ENCODE measurements at regions not wholly inside any gene's neighbourhood (a gene's known extent, or its start where the extent isn't known, plus 50 kb on each side); places are given as distances from the start of the nearest gene placed in this dataset.
"Not testable (repeated sequence)": the region's sequence is repeated elsewhere in the genome, so short reads cannot be mapped to it uniquely, and the experiment has no call there.

DNA sequence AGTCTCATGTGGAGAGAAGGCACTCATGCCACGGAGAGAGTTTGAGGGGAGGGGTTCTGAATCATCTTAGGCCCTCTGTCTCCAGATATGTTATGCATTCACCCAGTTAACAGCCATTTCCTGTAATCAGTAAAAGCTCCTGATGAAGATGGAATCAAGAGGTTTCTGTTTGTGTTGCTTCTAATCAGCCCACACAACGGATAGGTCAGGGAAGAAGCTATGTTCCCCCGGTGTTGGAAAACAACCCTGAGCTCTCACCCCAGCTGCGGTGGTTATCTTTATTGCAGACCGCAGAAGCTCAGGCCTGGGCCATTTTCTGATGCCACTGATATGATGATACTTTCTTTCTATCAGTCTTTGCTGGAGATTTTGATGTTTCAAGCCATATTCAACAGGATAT, 338.5 kb upstream of the ONECUT1 start:
- no peaks in the 10 kb centered on the region for H3K36me3 ChIP-seq (ENCODE audit: control insufficient read depth, insufficient read depth, low read length)
- DNase-seq (ENCODE audit: extremely low read depth, insufficient read length) = no peak
- TF ChIP-seq, protein P1, sequence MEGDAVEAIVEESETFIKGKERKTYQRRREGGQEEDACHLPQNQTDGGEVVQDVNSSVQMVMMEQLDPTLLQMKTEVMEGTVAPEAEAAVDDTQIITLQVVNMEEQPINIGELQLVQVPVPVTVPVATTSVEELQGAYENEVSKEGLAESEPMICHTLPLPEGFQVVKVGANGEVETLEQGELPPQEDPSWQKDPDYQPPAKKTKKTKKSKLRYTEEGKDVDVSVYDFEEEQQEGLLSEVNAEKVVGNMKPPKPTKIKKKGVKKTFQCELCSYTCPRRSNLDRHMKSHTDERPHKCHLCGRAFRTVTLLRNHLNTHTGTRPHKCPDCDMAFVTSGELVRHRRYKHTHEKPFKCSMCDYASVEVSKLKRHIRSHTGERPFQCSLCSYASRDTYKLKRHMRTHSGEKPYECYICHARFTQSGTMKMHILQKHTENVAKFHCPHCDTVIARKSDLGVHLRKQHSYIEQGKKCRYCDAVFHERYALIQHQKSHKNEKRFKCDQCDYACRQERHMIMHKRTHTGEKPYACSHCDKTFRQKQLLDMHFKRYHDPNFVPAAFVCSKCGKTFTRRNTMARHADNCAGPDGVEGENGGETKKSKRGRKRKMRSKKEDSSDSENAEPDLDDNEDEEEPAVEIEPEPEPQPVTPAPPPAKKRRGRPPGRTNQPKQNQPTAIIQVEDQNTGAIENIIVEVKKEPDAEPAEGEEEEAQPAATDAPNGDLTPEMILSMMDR (IDR thresholded peaks at IDR 0.05; ENCODE audit: insufficient read depth, low read length, poor library complexity, severe bottlenecking) = no peak
- H3K4me3 ChIP-seq (replicated peaks; ENCODE audit: low read depth, low read length) = no peak overlapping the region
- no peaks in the 10 kb centered on the region for H3K27me3 ChIP-seq (replicated peaks; ENCODE audit: control insufficient read depth, insufficient read depth, low read length)

DNA sequence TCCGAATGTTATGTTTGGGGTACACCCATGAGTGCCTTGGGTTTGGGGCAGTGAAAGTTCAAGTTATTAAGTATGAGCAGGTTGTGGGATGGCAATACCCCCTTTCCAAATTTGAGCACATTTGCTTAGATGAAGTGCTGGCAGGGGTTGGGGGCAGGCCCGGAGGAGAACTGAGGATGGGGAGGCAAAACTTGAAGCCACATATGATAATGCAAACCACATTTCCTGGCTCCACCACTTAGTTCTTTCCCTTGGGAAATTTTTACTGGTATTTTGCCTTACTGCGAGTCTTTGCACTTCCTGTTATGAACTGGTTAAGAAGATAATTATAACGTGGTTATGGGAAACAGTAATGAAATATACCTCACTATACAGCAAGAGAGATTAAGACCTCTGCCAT, 336.0 kb upstream of the ONECUT1 start:
- TF ChIP-seq, protein P1 (IDR thresholded peaks at IDR 0.05; ENCODE audit: insufficient read depth, low read length, poor library complexity, severe bottlenecking) = no peak
- no peaks in the 10 kb centered on the region for H3K36me3 ChIP-seq (ENCODE audit: control insufficient read depth, insufficient read depth, low read length)
- no peak overlapping the region for H3K4me3 ChIP-seq (replicated peaks; ENCODE audit: low read depth, low read length)
- no peak for DNase-seq (ENCODE audit: extremely low read depth, insufficient read length)
- H3K27me3 ChIP-seq (replicated peaks; ENCODE audit: control insufficient read depth, insufficient read depth, low read length) = no peaks in the 10 kb centered on the region

DNA sequence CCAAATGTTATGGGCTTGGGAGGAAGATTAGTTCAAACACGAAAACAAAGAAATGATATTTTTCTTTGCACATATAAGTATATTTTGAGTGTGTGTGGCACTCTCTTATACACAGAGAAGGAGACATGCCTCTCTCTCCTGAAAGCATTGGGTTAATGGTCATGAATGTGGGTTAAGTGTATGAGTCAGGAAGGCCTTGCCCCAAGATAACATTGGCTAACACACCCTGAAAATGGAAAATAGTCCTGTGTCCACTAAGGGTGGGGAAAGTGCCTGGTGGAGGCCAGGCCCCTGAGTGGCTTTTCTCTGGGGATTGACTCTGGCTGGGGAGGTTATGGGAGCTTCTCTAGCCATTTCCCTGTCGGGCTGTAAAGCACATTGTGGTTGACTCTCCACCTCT, 332.7 kb upstream of the ONECUT1 start:
- H3K27me3 ChIP-seq (replicated peaks; ENCODE audit: control insufficient read depth, insufficient read depth, low read length) = no peaks in the 10 kb centered on the region
- TF ChIP-seq, protein P1 (IDR thresholded peaks at IDR 0.05; ENCODE audit: insufficient read depth, low read length, poor library complexity, severe bottlenecking) = no peak

DNA sequence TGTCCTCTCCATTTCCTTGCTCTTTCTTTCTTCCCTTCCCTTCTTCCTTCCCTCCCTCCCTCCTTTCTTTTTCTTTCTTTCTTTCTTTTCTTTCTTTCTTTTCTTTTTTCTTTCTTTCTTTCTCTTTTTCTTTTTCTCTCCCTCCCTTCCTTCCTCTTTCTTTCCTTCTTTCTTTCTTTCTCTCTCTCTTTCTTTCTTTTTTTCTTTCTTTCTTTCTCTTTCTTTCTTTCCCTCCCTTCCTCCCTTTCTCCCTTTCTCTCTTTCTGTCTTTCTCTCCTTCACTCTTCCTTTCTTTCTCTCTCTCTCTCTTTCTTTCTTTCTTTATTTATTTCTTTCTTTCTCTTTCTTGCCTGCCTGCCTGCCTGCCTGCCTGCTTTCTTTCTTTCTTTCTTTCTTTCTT, 326.8 kb upstream of the ONECUT1 start:
- not testable (repeated sequence) for H3K27me3 ChIP-seq (replicated peaks; ENCODE audit: control insufficient read depth, insufficient read depth, low read length); DNase-seq (ENCODE audit: extremely low read depth, insufficient read length); H3K36me3 ChIP-seq (ENCODE audit: control insufficient read depth, insufficient read depth, low read length); H3K4me3 ChIP-seq (replicated peaks; ENCODE audit: low read depth, low read length)

More for the DNA sequence above, 332.7 kb upstream of the ONECUT1 start:
- Histone ChIP-seq H3K4me3 (replicated peaks; ENCODE audit: low read depth, low read length) (no peak overlapping the region), H3K36me3 (ENCODE audit: control insufficient read depth, insufficient read depth, low read length) (no peaks in the 10 kb centered on the region)
- no peak for DNase-seq (ENCODE audit: extremely low read depth, insufficient read length)

DNA sequence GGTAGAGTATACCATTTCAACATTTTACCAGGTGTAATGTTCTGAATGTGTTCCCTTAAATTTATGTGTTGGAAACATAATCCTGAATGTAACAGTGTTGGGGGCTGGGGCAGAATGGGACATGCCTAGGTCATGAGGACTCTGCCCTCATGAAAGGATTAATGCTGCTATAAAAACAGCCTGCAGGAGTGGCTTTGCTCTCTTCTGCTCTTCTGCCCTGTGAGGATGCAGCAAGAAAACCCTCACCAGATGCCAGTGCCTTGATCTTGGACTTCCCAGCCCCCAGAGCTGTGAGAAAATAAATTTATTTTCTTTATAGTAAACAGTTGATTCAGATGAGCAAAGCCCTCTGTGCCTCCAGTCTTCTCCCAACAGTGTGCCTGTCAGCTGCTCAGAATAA, 326.0 kb upstream of the ONECUT1 start:
- H3K36me3 ChIP-seq (ENCODE audit: control insufficient read depth, insufficient read depth, low read length) = no peaks in the 10 kb centered on the region
- no peak overlapping the region for H3K4me3 ChIP-seq (replicated peaks; ENCODE audit: low read depth, low read length)
- DNase-seq (ENCODE audit: extremely low read depth, insufficient read length) = no peak
- TF ChIP-seq, protein P1 (IDR thresholded peaks at IDR 0.05; ENCODE audit: insufficient read depth, low read length, poor library complexity, severe bottlenecking) = no peak
- no peaks in the 10 kb centered on the region for H3K27me3 ChIP-seq (replicated peaks; ENCODE audit: control insufficient read depth, insufficient read depth, low read length)

DNA sequence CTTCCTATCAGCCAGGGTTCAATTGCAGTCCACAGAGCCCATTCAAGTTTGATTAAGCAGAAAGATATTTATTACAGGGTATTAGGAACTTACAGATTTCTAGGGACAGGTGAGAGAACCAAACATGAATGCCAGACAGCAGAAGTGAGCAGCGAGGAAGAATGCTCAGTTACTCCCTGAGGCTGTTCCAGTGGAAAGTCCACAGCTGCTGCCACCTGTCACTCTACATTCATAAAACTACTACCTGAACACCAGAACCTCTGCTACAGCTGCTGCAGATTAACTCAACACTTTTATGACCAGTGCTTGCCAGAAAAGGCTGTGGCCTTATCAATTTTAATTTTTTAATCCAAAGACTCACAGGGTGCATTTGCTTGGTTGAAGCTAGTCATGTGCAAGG, 325.4 kb upstream of the ONECUT1 start:
- Histone ChIP-seq H3K27me3 (replicated peaks; ENCODE audit: control insufficient read depth, insufficient read depth, low read length) (no peaks in the 10 kb centered on the region), H3K36me3 (ENCODE audit: control insufficient read depth, insufficient read depth, low read length) (no peaks in the 10 kb centered on the region), H3K4me3 (replicated peaks; ENCODE audit: low read depth, low read length) (no peak overlapping the region)
- TF ChIP-seq, protein P1 (IDR thresholded peaks at IDR 0.05; ENCODE audit: insufficient read depth, low read length, poor library complexity, severe bottlenecking) = no peak
- DNase-seq (ENCODE audit: extremely low read depth, insufficient read length) = no peak
